SJSA1 (cell line): ENCODE measurements at regions not wholly inside any gene's neighbourhood (a gene's known extent, or its start where the extent isn't known, plus 50 kb on each side); places are given as distances from the start of the nearest gene placed in this dataset.
A peak's percentile ranks its signal among the peaks of the same experiment; 100 is the strongest.

ENCODE experiments used
- DNase-seq, 2 experiments: peaks; one replicate each; pipeline ENCODE4 v3.0.0-alpha.2; 2015 to 2020; ENCODE audit warnings: low spot score in 2 of 2, low read depth in 1 of 2
- H3K27ac ChIP-seq: fragments of 250-450 bp; sonication (Bioruptor Pico); 2 replicates; pipeline ENCODE4 v1.5.1; 2020; ENCODE audit warnings: mild to moderate bottlenecking, moderate library complexity
- H3K27me3 ChIP-seq: fragments of 250-450 bp; sonication (Bioruptor Pico); replicated peaks from 2 replicates; pipeline ENCODE4 v1.5.1; 2020; ENCODE audit warnings: mild to moderate bottlenecking, moderate library complexity
- H3K36me3 ChIP-seq: fragments of 250-450 bp; sonication (Bioruptor Pico); 2 replicates; pipeline ENCODE4 v1.5.1; 2020; ENCODE audit warnings: mild to moderate bottlenecking
- H3K4me1 ChIP-seq: fragments of 250-450 bp; sonication (Bioruptor Pico); replicated peaks from 2 replicates; pipeline ENCODE4 v1.6.1; 2021; ENCODE audit warnings: mild to moderate bottlenecking
- H3K4me3 ChIP-seq: fragments of 250-450 bp; sonication (Bioruptor Pico); 2 replicates; pipeline ENCODE4 v1.5.1; 2020; ENCODE audit warnings: mild to moderate bottlenecking
- H3K9me3 ChIP-seq: fragments of 250-450 bp; sonication (Bioruptor Pico); replicated peaks from 2 replicates; pipeline ENCODE4 v1.5.1; 2020; ENCODE audit warnings: mild to moderate bottlenecking

GRCh38 chr6:134446218-134446848, 128.4 kb upstream of the SGK1 start:
- Histone ChIP-seq H3K27me3 (no peaks in the 10 kb centered on the region), H3K36me3 (no peaks in the 10 kb centered on the region), H3K27ac (no peak overlapping the region), H3K9me3 (no peaks in the 10 kb centered on the region), H3K4me3 (no peak overlapping the region), H3K4me1 (peaks cover 15% of the 10 kb centered on the region)
- DNase-seq = no peak

GRCh38 chr6:134443009-134443408, 125.1 kb upstream of the SGK1 start:
- Histone ChIP-seq H3K27ac (no peak overlapping the region), H3K4me1 (peaks cover 9% of the 10 kb centered on the region), H3K27me3 (no peaks in the 10 kb centered on the region), H3K36me3 (no peaks in the 10 kb centered on the region), H3K4me3 (no peak overlapping the region), H3K9me3 (no peaks in the 10 kb centered on the region)
- DNase-seq = no peak

- no peak overlapping the region for H3K27ac ChIP-seq
- H3K27me3 ChIP-seq = no peaks in the 10 kb centered on the region
- DNase-seq = no peak
- no peak overlapping the region for H3K4me3 ChIP-seq
- no peaks in the 10 kb centered on the region for H3K36me3 ChIP-seq
- no peaks in the 10 kb centered on the region for H3K9me3 ChIP-seq
- peaks cover 10% of the 10 kb centered on the region for H3K4me1 ChIP-seq
Observed at GRCh38 chr6:134442073-134442472, 124.2 kb upstream of the SGK1 start.

DNA sequence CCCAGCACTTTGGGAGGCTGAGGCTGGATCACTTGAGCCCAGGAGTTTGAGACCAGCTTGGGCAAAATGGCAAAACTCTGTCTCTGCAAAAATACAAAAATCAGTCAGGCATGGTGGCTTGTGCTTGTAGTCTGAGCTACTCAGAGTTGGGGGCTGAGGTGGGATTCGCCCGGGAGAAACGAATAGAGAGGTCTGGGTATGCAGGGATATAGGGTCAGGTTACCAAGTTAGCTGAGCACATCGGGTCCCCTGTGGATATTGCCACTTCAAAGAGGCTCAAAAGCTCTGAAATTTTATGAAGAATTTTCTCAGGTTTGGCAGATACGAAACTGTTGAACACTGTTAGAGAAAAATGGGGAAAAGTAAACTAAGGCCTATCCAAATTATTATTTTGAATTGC, 120.9 kb upstream of the SGK1 start:
- Histone ChIP-seq H3K9me3 (no peaks in the 10 kb centered on the region), H3K4me3 (no peak overlapping the region), H3K4me1 (peaks cover 23% of the 10 kb centered on the region), H3K36me3 (no peaks in the 10 kb centered on the region), H3K27ac (no peak overlapping the region), H3K27me3 (no peaks in the 10 kb centered on the region)
- no peak for DNase-seq

DNA sequence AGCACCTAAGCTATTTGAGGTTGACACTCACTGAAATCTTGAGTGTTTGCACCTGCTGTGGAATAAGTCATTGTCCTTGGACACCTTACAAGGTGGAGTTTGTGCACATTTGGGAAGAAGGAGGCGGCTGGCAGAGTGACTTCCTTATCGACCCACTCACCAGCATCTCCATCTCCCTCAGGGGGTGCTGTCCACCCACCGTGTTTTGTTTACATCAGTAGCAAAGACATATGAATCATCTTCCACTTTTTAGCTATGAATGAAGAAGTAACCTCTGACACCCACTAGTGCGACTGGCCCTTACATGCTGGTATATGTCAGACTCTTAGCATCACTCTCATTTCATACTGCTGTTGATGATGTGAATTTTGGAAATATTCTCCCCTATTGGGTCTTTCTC, 119.5 kb upstream of the SGK1 start:
- H3K9me3 ChIP-seq = no peaks in the 10 kb centered on the region
- no peak overlapping the region for H3K4me3 ChIP-seq
- DNase-seq = peak in 1 of 2 experiments; percentile 33
- H3K27me3 ChIP-seq = no peaks in the 10 kb centered on the region
- H3K27ac ChIP-seq = peak overlapping the region; percentile 97
- no peaks in the 10 kb centered on the region for H3K36me3 ChIP-seq
- peaks cover 23% of the 10 kb centered on the region for H3K4me1 ChIP-seq

DNA sequence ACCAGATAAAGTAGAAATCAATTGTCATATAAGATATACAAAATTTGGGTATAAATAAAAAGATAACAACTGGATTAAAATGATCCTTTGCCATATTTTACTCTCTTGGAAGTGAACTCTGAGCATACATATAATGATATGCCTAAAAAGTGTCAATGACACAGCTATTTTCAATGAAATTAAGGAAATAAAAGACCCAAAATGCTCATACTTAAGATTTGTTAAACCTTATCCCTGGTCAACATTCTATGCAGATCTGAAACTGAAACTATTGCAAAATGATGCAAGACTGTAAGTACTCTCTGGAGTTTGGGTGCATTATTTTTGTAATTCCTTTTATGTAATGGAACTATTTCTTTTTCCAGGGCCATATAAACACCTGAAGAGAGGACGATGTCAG, 119.0 kb upstream of the SGK1 start:
- peak in 1 of 2 experiments; percentile 32 for DNase-seq
- peak overlapping the region; percentile 97 for H3K27ac ChIP-seq

DNA sequence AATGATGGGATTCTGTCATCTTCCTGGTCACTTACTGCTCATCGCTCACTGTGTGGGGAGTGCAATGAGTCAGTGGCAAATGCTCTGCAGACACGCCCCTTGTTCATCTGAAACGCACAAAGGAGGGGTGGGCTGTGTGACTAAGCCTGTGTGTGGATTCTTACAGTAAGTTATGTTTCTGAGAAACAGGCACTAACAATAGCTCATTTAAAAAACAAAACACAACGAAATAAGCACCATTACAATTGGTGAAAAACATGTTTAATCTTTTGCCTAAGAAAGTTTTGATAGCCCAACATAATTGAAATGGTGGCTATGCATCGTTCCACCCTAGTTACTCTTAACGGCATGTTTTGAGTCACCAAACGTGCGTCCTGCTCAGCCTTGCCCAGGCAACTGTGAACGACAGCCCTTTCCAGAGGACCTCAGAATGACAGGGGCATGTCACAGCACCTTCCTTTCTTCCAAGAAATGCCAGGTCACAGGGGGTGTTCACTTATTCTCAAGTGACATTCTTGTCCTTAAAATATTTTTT, 118.4 kb upstream of the SGK1 start:
- H3K27ac ChIP-seq = peak overlapping the region; percentile 97
- H3K9me3 ChIP-seq = no peaks in the 10 kb centered on the region
- peak overlapping the region; percentile 18 for H3K4me3 ChIP-seq
- H3K27me3 ChIP-seq = no peaks in the 10 kb centered on the region
- H3K4me1 ChIP-seq = peaks cover 29% of the 10 kb centered on the region
- H3K36me3 ChIP-seq = no peaks in the 10 kb centered on the region
- DNase-seq = peak; percentile 95 to 96

More for the DNA sequence above, 119.0 kb upstream of the SGK1 start:
- H3K9me3 ChIP-seq = no peaks in the 10 kb centered on the region
- H3K4me1 ChIP-seq = peaks cover 23% of the 10 kb centered on the region
- no peaks in the 10 kb centered on the region for H3K27me3 ChIP-seq
- H3K4me3 ChIP-seq = no peak overlapping the region
- no peaks in the 10 kb centered on the region for H3K36me3 ChIP-seq

GRCh38 chr6:134435814-134436280, 117.9 kb upstream of the SGK1 start:
- no peaks in the 10 kb centered on the region for H3K36me3 ChIP-seq
- peak overlapping the region; percentile 18 for H3K4me3 ChIP-seq
- H3K27ac ChIP-seq = peak overlapping the region; percentile 97
- no peaks in the 10 kb centered on the region for H3K27me3 ChIP-seq
- H3K4me1 ChIP-seq = peaks cover 31% of the 10 kb centered on the region
- no peak for DNase-seq
- H3K9me3 ChIP-seq = no peaks in the 10 kb centered on the region

DNA sequence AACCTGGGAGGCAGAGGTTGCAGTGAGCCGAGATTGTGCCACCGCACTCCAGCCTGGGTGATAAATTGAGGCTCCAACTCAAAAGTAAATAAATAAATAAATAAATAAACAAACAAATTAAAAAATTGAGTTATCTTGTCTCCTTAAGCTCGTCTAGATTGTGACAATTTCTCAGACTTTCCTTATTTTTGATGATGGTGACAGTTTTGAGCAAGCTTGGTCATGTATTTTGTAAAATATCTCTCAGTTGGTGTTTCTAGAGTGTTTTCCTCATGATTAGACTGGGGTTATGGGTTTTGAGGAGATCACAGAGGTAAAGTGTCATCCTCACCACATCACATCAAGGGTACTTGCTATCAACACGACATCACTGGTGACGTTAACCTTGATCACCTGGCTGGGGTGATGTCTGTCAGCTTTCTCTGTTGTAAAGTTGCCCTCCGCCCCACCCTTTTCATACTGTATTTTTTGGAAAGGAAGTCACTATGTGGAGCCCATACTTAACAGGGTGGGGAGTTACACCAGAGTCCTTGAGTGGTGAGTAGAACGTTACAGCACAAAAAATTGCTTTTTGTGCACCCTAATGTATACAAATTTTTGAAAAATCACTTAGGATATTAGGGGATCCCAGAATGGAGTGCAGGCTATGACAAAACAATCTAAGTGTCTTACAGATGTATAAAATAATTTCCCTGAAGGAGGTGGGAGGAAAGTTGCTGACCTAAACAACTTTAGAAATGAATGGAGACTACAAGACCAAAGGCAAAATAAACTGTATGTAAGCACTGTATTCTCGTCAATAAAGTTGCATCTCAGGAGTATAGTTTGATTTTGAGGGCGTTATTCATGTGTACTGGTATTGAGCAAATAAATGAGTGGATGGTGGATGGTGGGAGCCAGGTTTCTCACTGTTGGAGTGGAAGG, 116.4 kb upstream of the SGK1 start:
- Histone ChIP-seq H3K4me1 (peaks cover 31% of the 10 kb centered on the region), H3K4me3 (no peak overlapping the region), H3K36me3 (no peaks in the 10 kb centered on the region), H3K27me3 (no peaks in the 10 kb centered on the region), H3K27ac (no peak overlapping the region), H3K9me3 (no peaks in the 10 kb centered on the region)
- DNase-seq = no peak

- H3K36me3 ChIP-seq = no peaks in the 10 kb centered on the region
- H3K27ac ChIP-seq = no peak overlapping the region
- no peaks in the 10 kb centered on the region for H3K9me3 ChIP-seq
- no peak for DNase-seq
- H3K27me3 ChIP-seq = no peaks in the 10 kb centered on the region
- H3K4me3 ChIP-seq = no peak overlapping the region
- peaks cover 21% of the 10 kb centered on the region for H3K4me1 ChIP-seq
Observed at GRCh38 chr6:134432036-134432435, 114.1 kb upstream of the SGK1 start.

GRCh38 chr6:134431421-134431859, 113.5 kb upstream of the SGK1 start:
- no peaks in the 10 kb centered on the region for H3K27me3 ChIP-seq
- DNase-seq = no peak
- no peak overlapping the region for H3K27ac ChIP-seq

GRCh38 chr6:134429861-134430380, 112.0 kb upstream of the SGK1 start:
- Histone ChIP-seq H3K27ac (no peak overlapping the region), H3K9me3 (no peaks in the 10 kb centered on the region), H3K4me1 (peaks cover 20% of the 10 kb centered on the region), H3K27me3 (no peaks in the 10 kb centered on the region), H3K36me3 (no peaks in the 10 kb centered on the region), H3K4me3 (no peak overlapping the region)
- no peak for DNase-seq

More at GRCh38 chr6:134431421-134431859, 113.5 kb upstream of the SGK1 start:
- no peaks in the 10 kb centered on the region for H3K9me3 ChIP-seq
- H3K4me3 ChIP-seq = no peak overlapping the region
- no peaks in the 10 kb centered on the region for H3K36me3 ChIP-seq
- H3K4me1 ChIP-seq = peaks cover 15% of the 10 kb centered on the region

DNA sequence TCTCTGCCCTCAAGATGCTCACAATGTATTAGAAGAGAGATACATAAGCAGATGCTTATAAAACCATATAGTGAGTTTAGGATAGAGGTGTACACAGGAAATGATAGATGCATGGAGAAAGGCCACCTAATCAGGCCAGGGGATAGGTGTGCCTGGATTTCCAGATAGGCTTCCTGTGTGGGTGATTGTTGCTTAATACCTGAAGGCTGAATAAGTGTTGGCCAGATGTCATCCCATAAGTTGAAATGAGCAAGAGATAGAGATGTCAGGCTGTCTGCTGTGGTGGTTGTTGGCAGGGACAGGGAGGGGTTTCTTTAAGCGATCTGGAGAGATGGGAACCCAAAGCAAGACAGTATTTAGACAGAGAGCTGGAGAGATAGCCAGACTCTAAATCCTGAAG, 109.8 kb upstream of the SGK1 start:
- Histone ChIP-seq H3K4me3 (no peak overlapping the region), H3K27me3 (no peaks in the 10 kb centered on the region), H3K36me3 (no peaks in the 10 kb centered on the region), H3K27ac (no peak overlapping the region), H3K9me3 (no peaks in the 10 kb centered on the region), H3K4me1 (peaks cover 37% of the 10 kb centered on the region)
- no peak for DNase-seq

DNA sequence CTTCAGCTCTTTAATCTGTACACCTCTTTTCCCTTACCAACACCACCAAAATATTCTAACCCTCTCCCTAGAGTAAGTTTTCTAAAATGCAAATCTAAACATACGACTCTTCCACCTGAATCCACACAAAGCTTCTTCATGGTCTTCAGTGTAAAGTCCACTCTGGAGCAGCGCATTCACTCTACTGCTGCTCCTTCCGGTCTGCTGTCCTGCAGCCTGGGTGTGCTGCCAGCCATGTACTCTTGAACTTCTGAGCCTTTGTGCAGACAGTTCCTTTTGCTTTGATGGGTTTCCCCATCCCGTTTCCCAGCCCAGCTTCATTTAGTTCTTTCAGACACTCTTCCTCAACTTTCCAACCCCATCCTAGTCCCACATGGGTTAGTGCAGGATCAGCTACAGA, 108.7 kb upstream of the SGK1 start:
- H3K4me3 ChIP-seq = no peak overlapping the region
- no peak for DNase-seq
- H3K27ac ChIP-seq = no peak overlapping the region
- H3K27me3 ChIP-seq = no peaks in the 10 kb centered on the region
- peaks cover 43% of the 10 kb centered on the region for H3K4me1 ChIP-seq
- H3K36me3 ChIP-seq = no peaks in the 10 kb centered on the region
- no peaks in the 10 kb centered on the region for H3K9me3 ChIP-seq
